B cell (primary cell): ENCODE measurements at regions not wholly inside any gene's neighbourhood (a gene's known extent, or its start where the extent isn't known, plus 50 kb on each side); places are given as distances from the start of the nearest gene placed in this dataset.

Source experiments
- ATAC-seq: fragments of 200-7000 bp; cut with Tn5 transposase; one replicate; pipeline ENCODE4 v1.10.0; 2021; ENCODE audit warnings: low read depth, mild to moderate bottlenecking, moderate number of reproducible peaks, moderate library complexity
- CTCF ChIA-PET: fragments of 350-600 bp; sonication (Branson Sonifier 250); formaldehyde crosslinking; loops from one replicate; lab custom pipeline; 2021; ENCODE audit warnings: antibody characterized with exemption, inconsistent platforms; lab: Charles Lee
- POLR2A ChIA-PET: fragments of 350-600 bp; sonication (Branson Sonifier 250); formaldehyde crosslinking; loops from one replicate; lab custom pipeline; 2021; ENCODE audit warnings: antibody characterized with exemption; lab: Charles Lee
- DNase-seq: peaks from one replicate; pipeline ENCODE4 v3.0.0; 2013
- H2AFZ ChIP-seq: 2 replicates; pipeline ENCODE4 v1.6.1; 2012; ENCODE audit warnings: mild to moderate bottlenecking, low read depth, low read length; ENCODE audit not compliant: insufficient read depth, poor library complexity, severe bottlenecking
- H3K27ac ChIP-seq, 2 donors: 1 replicate in 1 of 2; 2 replicates in 1 of 2; pipeline ENCODE4 v1.5.1; 2012 to 2013; ENCODE audit warnings: low read length in 2 of 2, mild to moderate bottlenecking in 2 of 2, moderate library complexity in 1 of 2
- H3K27me3 ChIP-seq, 4 experiments: fragments of 200-600 bp in 1 of 4; sonication (generic) in 1 of 4; replicated peaks in 1 of 4; 1 replicate in 2 of 4; 2 replicates in 2 of 4; pipeline versions ENCODE4 v1.6.1 to v1.7.0; 2013 to 2016; ENCODE audit warnings: low read length in 3 of 4, mild to moderate bottlenecking in 2 of 4, mixed read lengths in 1 of 4, moderate library complexity in 1 of 4; ENCODE audit not compliant: insufficient read depth in 4 of 4, control insufficient read depth in 3 of 4; ENCODE audit errors: control extremely low read depth in 1 of 4
- H3K36me3 ChIP-seq, 2 experiments: replicated peaks in 1 of 2; 1 replicate in 1 of 2; 2 replicates in 1 of 2; pipeline versions ENCODE4 v1.6.1 to v1.7.1; 2013; ENCODE audit warnings: low read length in 1 of 2; ENCODE audit not compliant: insufficient read depth in 2 of 2, control insufficient read depth in 1 of 2; ENCODE audit errors: control extremely low read depth in 1 of 2, extremely low read depth in 1 of 2
- H3K4me1 ChIP-seq, 2 donors: fragments of 200-600 bp in 1 of 2; sonication (generic) in 1 of 2; 1 replicate in 1 of 2; 2 replicates in 1 of 2; pipeline versions ENCODE4 v1.5.1 to v1.6.1; 2013 to 2017; ENCODE audit warnings: low read length in 2 of 2; ENCODE audit not compliant: control insufficient read depth in 2 of 2, insufficient read depth in 2 of 2
- H3K4me2 ChIP-seq: replicated peaks from 2 replicates; pipeline ENCODE3; 2012; ENCODE audit warnings: mild to moderate bottlenecking, low read depth, low read length; ENCODE audit not compliant: poor library complexity, severe bottlenecking
- H3K4me3 ChIP-seq, 5 experiments: fragments of 200-600 bp in 1 of 5; sonication (generic) in 1 of 5; 1 replicate in 3 of 5; 2 replicates in 2 of 5; pipeline versions ENCODE4 v1.5.1 to v1.7.0; 2011 to 2016; ENCODE audit warnings: low read length in 4 of 5, mild to moderate bottlenecking in 4 of 5, low read depth in 2 of 5, control low read depth in 1 of 5, moderate library complexity in 1 of 5; ENCODE audit not compliant: insufficient read depth in 1 of 5; ENCODE audit errors: control extremely low read depth in 1 of 5, extremely low read depth in 1 of 5
- H3K79me2 ChIP-seq: fragments of 200-600 bp; sonication (generic); one replicate; pipeline ENCODE4 v1.6.0; 2016; ENCODE audit warnings: low read length; ENCODE audit not compliant: control insufficient read depth, insufficient read depth
- H3K9ac ChIP-seq: fragments of 200-600 bp; sonication (generic); 2 replicates; pipeline ENCODE4 v1.6.1; 2017; ENCODE audit warnings: mild to moderate bottlenecking, low read length, moderate library complexity
- H3K9me3 ChIP-seq, 3 donors: one replicate each; pipeline versions ENCODE4 v1.6.1 to v1.7.1; 2013; ENCODE audit warnings: low read length in 2 of 3; ENCODE audit not compliant: control insufficient read depth in 2 of 3, insufficient read depth in 1 of 3; ENCODE audit errors: control extremely low read depth in 1 of 3
- H4K20me1 ChIP-seq: 2 replicates; pipeline ENCODE4 v1.6.0; 2012; ENCODE audit warnings: mild to moderate bottlenecking, low read length; ENCODE audit not compliant: insufficient read depth, control insufficient read depth, poor library complexity, severe bottlenecking
- H3K27ac Mint-ChIP-seq: one replicate; pipeline ENCODE4 v1.8.0; 2021; ENCODE audit warnings: mixed read lengths
- H3K27me3 Mint-ChIP-seq: one replicate; pipeline ENCODE4 v1.8.0; 2021; ENCODE audit warnings: mixed read lengths
- H3K4me1 Mint-ChIP-seq: one replicate; pipeline ENCODE4 v1.8.0; 2021; ENCODE audit warnings: mixed read lengths
- H3K4me3 Mint-ChIP-seq: one replicate; pipeline ENCODE4 v1.8.0; 2021; ENCODE audit warnings: mixed read lengths
- H3K9me3 Mint-ChIP-seq: one replicate; pipeline ENCODE4 v1.8.0; 2022; ENCODE audit warnings: mixed read lengths; ENCODE audit not compliant: insufficient read depth
- CTCF ChIP-seq: fragments of 200-600 bp; IDR thresholded peaks from one replicate; pipeline ENCODE4 v1.8.0; 2022; ENCODE audit warnings: antibody characterized with exemption, mild to moderate bottlenecking
- EZH2 ChIP-seq: IDR thresholded peaks from 2 replicates; pipeline ENCODE4 v1.6.1; 2012; ENCODE audit warnings: borderline replicate concordance, low read depth, mild to moderate bottlenecking, moderate library complexity, low read length; ENCODE audit not compliant: insufficient read depth, poor library complexity, severe bottlenecking
- WGBS: methylation state at CpG from one replicate; pipeline ENCODE4 v1.1.5; 2013; ENCODE audit warnings: missing lambda C conversion rate; ENCODE audit not compliant: insufficient coverage; 5-methylcytosine and 5-hydroxymethylcytosine counted together
- intact Hi-C: fragments of 100-400 bp; cut with micrococcal nuclease; formaldehyde crosslinking; loops from one replicate; pipeline ENCODE4 v1.10.0; 2022

GRCh38 chr17:70006159-70006558 lies 68.9 kb upstream of the KCNJ16 start:
- Mint-ChIP-seq H3K9me3 (peaks cover 3% of the 10 kb centered on the region), H3K27ac (no peak overlapping the region), H3K4me1 (no peaks in the 10 kb centered on the region), H3K4me3 (no peak overlapping the region), H3K27me3 (no peaks in the 10 kb centered on the region)
- Histone ChIP-seq H3K4me3 (no peak overlapping the region), H3K36me3 (no peaks in the 10 kb centered on the region), H3K4me1 (no peaks in the 10 kb centered on the region), H3K9ac (no peak overlapping the region), H3K27ac (no peak overlapping the region), H2AFZ (no peak overlapping the region), H4K20me1 (no peaks in the 10 kb centered on the region), H3K4me2 (no peak overlapping the region), H3K79me2 (no peaks in the 10 kb centered on the region), H3K27me3 (no peaks in the 10 kb centered on the region), H3K9me3 (no peaks in the 10 kb centered on the region)
- intact Hi-C loops, result no loop called here
- no peak for TF ChIP-seq CTCF
- no peak for TF ChIP-seq EZH2
- ChIA-PET CTCF (no interaction called here), POLR2A (no interaction called here)
- WGBS, result no CpG with 5 or more reads among the region's 4 CpGs
- no peak for DNase-seq
- no peak for ATAC-seq

GRCh38 chr17:70011750-70012149 lies 63.3 kb upstream of the KCNJ16 start:
- DNase-seq, result no peak
- H3K27ac Mint-ChIP-seq, result no peak overlapping the region
- ATAC-seq, result no peak
- intact Hi-C loops, result no loop called here
- Histone ChIP-seq H3K9ac (no peak overlapping the region), H4K20me1 (no peaks in the 10 kb centered on the region), H3K79me2 (no peaks in the 10 kb centered on the region), H3K4me1 (no peaks in the 10 kb centered on the region), H3K36me3 (no peaks in the 10 kb centered on the region), H3K27ac (no peak overlapping the region), H3K27me3 (no peaks in the 10 kb centered on the region), H3K9me3 (no peaks in the 10 kb centered on the region), H3K4me2 (no peak overlapping the region), H3K4me3 (no peak overlapping the region), H2AFZ (no peak overlapping the region)
- ChIA-PET CTCF (no interaction called here), POLR2A (no interaction called here)
- TF ChIP-seq CTCF (no peak), EZH2 (no peak)
- H3K27me3 Mint-ChIP-seq, result no peaks in the 10 kb centered on the region
- no peaks in the 10 kb centered on the region for H3K9me3 Mint-ChIP-seq
- H3K4me3 Mint-ChIP-seq, result no peak overlapping the region
- H3K4me1 Mint-ChIP-seq, result no peaks in the 10 kb centered on the region
- whole genome bisulfite sequencing, result no CpG with 5 or more reads among the region's 1 CpG
